Activated naive CD4-positive, alpha-beta T cell treated with anti-CD3 and anti-CD28 coated beads, Interleukin-2, amount 50 U/mL, for 72 hours (primary cell): ENCODE measurements at regions not wholly inside any gene's neighbourhood (a gene's known extent, or its start where the extent isn't known, plus 50 kb on each side); places are given as distances from the start of the nearest gene placed in this dataset.

Experiments
- ATAC-seq, 2 donors: fragments of 150-1000 bp; cut with Tn5 transposase; 2 replicates each; pipeline ENCODE4 v1.10.0; 2021; ENCODE audit warnings: mild to moderate bottlenecking in 2 of 2, moderate library complexity in 2 of 2
- DNase-seq, 2 donors: peaks; one replicate each; pipeline ENCODE4 v3.0.0; 2021 to 2022; ENCODE audit warnings: low spot score in 2 of 2
- H3K27ac Mint-ChIP-seq, 2 donors: one replicate each; pipeline ENCODE4 v1.8.0; 2022; ENCODE audit warnings: mild to moderate bottlenecking in 2 of 2, mixed read lengths in 2 of 2
- H3K36me3 Mint-ChIP-seq, 2 donors: one replicate each; pipeline ENCODE4 v1.8.0; 2022; ENCODE audit warnings: mixed read lengths in 2 of 2
- H3K9me3 Mint-ChIP-seq, 2 donors: one replicate each; pipeline ENCODE4 v1.8.0; 2022; ENCODE audit warnings: mixed read lengths in 2 of 2

DNA sequence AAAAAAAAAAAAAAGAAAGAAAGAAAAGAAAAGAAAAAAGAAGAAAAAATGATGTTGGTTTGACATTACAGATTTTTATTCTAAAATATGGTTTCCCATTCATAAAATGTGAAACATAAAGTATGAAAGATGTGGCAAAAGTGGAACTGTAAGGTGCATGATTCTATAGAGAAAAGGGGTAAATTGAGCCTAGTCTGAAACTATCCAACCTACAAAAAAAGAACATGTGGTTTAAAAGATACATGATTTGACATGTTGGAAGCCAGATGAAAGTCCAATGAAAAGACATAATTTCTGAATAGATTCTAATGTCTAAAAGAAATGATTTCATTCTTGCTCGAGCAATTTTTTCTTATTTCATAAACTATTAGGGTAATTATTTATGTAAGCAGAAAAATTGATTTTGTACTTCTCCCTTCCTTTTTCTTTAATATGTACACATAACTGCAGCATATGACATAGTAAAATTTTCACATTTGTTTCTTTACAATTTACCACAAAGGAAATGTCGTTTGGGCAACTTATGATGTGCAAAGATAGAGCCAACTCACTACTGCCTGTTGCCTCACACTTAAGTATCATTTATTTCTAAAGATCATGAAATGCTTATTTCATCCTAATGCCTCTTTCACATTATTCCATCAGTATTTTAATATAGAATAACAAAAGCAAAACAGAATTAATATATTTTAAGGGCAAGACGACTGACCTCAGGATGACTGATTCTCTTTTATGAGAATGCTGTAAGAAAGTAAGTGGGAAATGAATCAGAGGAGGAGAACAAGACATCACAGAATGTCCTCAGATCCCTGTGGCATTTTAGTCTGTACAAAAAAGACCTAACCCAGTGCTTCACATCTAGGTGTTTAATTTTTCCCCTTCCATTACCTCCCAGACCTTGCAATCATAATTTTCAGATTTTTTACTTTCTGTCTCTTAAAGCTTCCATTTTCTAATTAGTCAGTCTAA is 165.8 kb upstream of the HMCN1 start:
- peaks cover 3 to 13% of the 10 kb centered on the region in 2 donors for H3K9me3 Mint-ChIP-seq
- peak overlapping the region; percentile 86 to 97 for H3K27ac Mint-ChIP-seq
- H3K36me3 Mint-ChIP-seq: peaks cover 5 to 12% of the 10 kb centered on the region in 2 donors
- DNase-seq (no peak), ATAC-seq (peak; percentile 78 to 79)

DNA sequence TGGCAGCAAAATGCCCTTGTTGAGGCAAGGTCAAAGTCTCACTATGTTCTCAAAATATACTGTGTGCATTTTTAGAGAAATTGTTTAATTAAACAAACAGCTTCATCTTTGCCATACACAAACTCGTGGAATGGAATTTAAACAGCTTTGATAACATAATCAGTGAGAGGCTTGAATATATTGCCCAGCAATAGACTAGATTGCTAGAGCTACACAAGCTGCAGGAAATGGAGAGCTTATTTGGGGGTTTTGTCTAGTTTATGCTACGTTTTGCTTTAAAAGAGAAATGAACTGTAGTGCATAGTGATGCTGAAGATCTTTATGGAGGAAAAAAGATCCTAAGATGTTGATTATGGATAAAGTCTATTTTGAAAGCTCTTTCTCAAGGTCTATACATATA is 166.8 kb upstream of the HMCN1 start:
- Mint-ChIP-seq H3K9me3 (peaks cover 0 to 10% of the 10 kb centered on the region in 2 donors), H3K27ac (peak overlapping the region; percentile 86 to 97), H3K36me3 (peaks cover 0 to 12% of the 10 kb centered on the region in 2 donors)
- DNase-seq (no peak), ATAC-seq (no peak)

DNA sequence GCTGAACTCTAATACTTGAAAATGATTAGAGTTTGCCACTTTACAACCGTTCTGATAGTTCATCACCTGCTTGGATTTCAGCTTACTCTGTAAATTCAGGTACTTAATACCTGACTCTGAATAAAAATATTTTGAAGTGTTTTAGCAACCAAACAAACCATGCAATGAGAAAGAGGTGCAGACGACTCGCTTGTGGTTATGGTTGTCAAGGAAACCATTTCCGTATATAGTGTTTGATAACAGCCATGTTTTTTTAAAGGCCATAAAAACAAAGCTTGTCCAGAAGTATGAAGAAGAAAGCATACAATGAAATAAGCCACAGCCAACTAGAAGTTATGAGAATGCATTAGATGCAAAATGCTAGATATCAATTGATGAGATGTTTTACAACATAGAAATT is 167.2 kb upstream of the HMCN1 start:
- H3K27ac Mint-ChIP-seq: peak overlapping the region; percentile 86 to 97
- peaks cover 0 to 12% of the 10 kb centered on the region in 2 donors for H3K36me3 Mint-ChIP-seq
- DNase-seq (no peak), ATAC-seq (peak; percentile 70 to 81)
- peaks cover 0 to 10% of the 10 kb centered on the region in 2 donors for H3K9me3 Mint-ChIP-seq

DNA sequence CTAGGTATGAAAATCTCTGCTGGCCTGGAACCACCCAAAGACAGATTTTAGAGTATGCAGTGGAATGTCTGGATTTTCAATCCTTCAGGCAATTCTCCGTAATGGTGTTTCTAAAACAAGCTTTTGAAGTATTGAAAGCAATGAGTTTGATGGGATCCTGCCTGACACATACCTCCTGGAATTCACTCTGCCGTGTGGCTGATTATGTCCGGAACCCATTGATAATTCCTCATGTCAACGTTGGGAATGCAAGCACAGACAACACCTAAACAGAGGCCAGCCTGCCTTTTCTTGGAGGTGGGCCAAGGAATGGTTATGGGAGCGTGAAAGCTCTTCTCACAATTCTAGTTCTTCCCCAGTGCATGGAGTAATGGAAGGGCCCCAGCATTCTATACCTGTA is 168.9 kb upstream of the HMCN1 start:
- DNase-seq: no peak
- no peak for ATAC-seq
- Mint-ChIP-seq H3K36me3 (peaks cover 0 to 12% of the 10 kb centered on the region in 2 donors), H3K9me3 (peaks cover 0 to 10% of the 10 kb centered on the region in 2 donors), H3K27ac (no peak overlapping the region)

DNA sequence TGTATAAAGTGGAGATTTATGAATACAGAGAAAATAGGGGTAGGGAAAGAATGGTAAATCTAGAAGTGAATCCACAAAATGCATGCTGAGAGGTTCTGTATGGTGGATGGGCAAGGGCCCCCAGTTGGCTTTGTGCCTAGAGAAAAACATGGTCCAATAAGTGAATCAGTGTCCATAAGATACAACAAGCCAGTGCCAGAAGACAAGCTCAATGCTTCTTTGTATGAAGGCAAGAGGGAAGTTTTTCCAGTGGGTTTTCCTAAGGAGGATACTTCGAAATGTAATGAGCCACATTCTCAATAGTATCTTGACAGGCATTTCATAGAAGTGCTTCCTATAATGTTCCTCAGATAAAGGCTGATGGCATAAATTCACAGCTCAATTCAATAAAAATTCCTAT is 169.4 kb upstream of the HMCN1 start:
- Mint-ChIP-seq H3K36me3 (peaks cover 0 to 12% of the 10 kb centered on the region in 2 donors), H3K9me3 (peaks cover 0 to 10% of the 10 kb centered on the region in 2 donors), H3K27ac (no peak overlapping the region)
- no peak for DNase-seq
- no peak for ATAC-seq

DNA sequence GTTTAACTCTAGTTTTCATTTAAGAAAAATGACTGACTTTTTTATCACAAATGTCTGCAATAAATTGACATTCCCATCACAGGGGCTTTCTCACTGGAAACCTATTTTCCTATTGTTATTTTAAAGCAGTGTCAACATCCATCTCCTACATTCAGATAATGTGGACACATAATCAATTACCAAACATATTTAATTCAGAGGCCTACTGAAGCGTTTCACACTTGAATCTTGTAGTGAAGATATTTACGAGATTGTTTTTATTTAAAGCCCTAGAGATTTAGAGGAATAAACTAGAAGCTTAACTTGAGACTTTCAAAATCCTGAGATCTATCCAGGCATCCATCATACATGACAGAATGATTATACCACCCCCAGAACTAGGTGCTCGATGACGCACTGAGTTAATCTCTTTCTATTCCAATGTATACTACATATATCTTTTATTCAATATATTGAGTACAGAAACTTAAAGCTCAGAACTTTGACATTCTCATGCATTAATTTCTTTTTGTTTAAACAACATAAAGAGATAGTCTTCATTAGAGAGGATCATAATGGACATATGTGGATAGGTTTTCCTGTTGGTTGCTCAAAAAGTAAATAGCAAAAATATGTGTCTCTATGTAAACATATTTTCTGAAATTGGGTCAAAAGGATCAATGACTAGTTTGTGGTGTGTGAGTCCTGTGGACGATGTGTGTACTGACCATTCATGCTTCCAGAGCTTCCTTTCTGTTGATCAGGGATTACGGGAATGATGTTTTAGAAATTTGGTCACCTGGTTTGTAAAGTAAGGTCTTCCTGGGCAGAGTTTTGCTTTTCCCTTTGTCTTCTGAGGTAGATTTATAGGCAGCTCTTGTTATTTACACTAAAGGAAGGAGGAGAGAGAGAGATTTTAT is 171.5 kb upstream of the HMCN1 start:
- ATAC-seq (no peak), DNase-seq (no peak)
- peaks cover 0 to 5% of the 10 kb centered on the region in 2 donors for H3K36me3 Mint-ChIP-seq
- H3K9me3 Mint-ChIP-seq: peaks cover 0 to 10% of the 10 kb centered on the region in 2 donors
- H3K27ac Mint-ChIP-seq: no peak overlapping the region

DNA sequence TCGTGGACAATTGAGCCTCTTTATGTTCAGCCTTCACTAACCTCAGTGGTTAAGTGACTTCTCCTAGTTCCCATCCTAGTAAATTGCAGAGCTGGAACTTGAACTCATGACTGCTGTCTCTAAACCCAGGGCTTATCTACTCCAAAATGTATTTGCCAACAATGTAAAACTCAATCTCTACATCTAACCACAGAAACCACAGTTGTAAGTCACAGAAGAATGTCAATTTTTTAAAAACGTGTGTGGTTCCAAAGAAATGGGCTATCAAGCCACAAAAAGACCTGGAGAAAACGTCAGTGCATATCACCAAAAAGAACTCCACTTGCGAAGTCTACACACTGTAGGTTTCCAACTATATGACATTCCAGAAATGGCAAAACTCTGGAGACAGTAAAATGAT is 172.6 kb upstream of the HMCN1 start:
- no peak for DNase-seq
- ATAC-seq: peak in 1 of 2 donors; percentile 36
- Mint-ChIP-seq H3K27ac (peak overlapping the region; percentile 65 to 78), H3K36me3 (no peaks in the 10 kb centered on the region), H3K9me3 (peaks cover 0 to 4% of the 10 kb centered on the region in 2 donors)

DNA sequence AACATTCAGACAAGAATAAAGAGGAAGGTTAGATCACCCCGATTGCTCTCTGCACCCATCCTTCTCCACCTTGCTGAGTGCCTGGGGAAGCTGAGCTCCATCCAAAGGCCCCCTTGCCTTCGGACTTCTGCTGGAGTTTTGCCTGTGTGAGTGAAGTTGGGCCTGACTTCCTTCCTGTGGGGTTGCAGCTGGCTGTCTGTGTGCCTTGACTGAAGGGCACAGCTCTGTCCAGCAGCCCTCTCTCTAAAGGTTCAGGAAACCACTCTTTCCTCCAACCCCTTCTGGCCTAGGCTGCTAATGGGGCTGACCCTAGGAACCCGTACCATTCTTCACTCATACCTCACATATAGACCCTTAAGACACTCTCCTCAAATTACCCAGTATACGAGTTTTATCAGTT is 173.4 kb upstream of the HMCN1 start:
- Mint-ChIP-seq H3K9me3 (no peaks in the 10 kb centered on the region), H3K27ac (peak overlapping the region; percentile 45 to 65), H3K36me3 (no peaks in the 10 kb centered on the region)
- no peak for DNase-seq
- ATAC-seq: no peak

DNA sequence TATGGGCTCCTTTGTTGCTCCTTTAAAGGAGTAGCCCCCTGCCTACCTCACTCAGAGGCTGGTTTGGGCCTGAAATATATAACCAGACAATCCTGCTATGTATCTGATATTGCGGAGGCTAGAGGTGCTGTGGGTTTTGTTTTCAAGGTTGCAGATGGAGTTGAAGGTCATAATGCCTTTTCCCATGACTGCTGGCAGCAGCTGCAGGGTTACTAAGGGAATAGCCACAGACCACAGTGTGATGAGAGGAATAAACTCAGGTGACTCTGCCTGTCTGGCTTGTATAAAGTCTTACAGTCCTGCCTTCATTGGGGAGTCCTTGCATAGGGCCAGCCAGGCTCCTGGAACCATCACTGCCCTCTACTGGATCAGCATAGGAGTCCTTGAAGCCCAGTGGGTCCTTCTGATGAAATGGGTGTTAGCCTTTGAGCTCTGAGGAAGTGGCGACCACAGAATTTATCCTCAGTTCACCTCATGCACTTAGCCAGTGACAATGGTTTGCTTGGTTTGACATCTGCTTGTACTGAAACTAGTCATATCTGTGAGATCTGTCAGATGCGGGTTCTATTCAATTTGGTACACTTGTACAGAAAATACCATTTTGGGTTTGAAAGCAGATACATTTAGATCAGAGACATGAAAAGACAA is 174.4 kb upstream of the HMCN1 start:
- Mint-ChIP-seq H3K9me3 (no peaks in the 10 kb centered on the region), H3K36me3 (no peaks in the 10 kb centered on the region), H3K27ac (peak overlapping the region; percentile 60 to 65)
- ATAC-seq (peak; percentile 91 to 96), DNase-seq (peak; percentile 52 to 70)

DNA sequence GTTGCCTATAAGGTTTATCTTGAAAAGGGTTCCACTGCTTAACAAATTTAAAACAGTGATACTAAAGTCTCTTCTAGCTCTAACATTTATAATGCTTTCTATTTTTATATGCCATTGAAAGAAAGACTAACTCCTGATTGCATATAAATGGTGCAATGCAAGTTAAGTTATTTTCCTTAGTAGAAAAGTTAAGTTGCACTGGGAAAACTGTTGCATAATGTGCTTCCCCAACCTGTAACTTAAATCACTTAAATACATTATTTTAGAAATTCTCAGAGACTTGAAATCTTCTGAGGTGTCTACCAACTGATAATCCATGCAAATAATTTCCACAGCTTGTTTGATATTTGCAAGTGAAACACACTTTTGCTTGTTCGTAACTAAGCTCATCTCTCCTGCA is 175.0 kb upstream of the HMCN1 start:
- Mint-ChIP-seq H3K27ac (no peak overlapping the region), H3K9me3 (no peaks in the 10 kb centered on the region), H3K36me3 (no peaks in the 10 kb centered on the region)
- no peak for ATAC-seq
- DNase-seq: no peak

DNA sequence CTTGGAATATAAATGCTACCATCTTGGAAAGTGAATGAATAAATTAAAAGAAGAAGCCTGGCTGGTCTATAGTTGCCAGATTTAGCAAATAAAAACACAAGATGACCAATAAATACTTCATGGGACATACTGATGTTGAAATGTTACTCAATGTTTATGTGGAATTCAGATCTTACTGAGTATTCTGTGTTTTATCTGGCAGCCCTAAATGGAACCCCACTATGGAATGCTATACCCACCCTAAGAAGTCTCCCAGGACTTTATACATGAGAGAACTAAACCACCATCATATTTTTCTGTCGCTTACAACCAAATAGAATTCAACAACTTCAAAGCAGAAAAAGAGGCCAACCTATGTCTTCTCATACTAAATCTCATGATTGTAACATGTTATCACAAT is 177.6 kb upstream of the HMCN1 start:
- no peak for DNase-seq
- Mint-ChIP-seq H3K36me3 (no peaks in the 10 kb centered on the region), H3K9me3 (peaks cover 0 to 3% of the 10 kb centered on the region in 2 donors), H3K27ac (no peak overlapping the region)
- ATAC-seq: no peak

DNA sequence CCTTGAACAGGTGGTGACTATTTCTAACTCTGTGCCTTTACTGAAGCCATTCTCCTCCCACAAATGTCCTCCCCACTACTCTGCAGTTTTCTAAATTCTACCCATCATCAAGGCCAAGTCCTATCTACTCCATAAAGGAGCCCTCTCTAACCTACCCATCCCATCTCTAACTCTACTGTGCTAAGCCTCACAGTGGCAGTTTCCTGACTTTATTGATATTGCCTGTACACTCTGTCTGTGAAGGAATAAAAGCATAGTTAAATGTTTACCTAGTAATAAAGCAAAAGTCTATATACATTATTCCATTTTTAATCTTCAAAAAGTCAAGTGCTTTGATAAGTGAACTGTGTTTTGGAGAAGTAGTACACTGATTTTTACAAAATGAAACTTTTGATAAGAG is 178.4 kb upstream of the HMCN1 start:
- no peak for ATAC-seq
- Mint-ChIP-seq H3K9me3 (peaks cover 0 to 3% of the 10 kb centered on the region in 2 donors), H3K27ac (no peak overlapping the region), H3K36me3 (no peaks in the 10 kb centered on the region)
- no peak for DNase-seq

DNA sequence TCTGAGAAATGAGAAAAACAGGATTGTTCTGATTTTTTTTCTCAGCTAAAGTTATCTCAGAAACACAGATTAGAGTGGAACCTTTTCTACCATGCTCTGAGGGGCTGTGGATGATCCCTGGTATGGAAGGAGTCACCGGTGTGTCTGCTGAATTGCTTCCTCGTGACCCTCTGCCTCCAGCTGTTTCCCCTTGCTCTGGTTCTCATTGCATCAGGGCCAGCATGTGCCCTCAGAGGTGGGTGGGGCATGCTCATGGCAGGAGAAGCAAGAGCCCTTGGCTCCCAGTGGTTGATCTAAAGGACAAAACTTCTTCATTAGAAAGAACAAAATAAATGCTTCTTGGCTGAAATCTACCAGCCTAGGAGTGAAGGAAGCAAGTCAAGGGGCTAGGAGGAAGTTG is 183.2 kb upstream of the HMCN1 start:
- Mint-ChIP-seq H3K36me3 (no peaks in the 10 kb centered on the region), H3K27ac (no peak overlapping the region), H3K9me3 (peaks cover 3 to 7% of the 10 kb centered on the region in 2 donors)
- ATAC-seq: no peak
- DNase-seq: no peak

DNA sequence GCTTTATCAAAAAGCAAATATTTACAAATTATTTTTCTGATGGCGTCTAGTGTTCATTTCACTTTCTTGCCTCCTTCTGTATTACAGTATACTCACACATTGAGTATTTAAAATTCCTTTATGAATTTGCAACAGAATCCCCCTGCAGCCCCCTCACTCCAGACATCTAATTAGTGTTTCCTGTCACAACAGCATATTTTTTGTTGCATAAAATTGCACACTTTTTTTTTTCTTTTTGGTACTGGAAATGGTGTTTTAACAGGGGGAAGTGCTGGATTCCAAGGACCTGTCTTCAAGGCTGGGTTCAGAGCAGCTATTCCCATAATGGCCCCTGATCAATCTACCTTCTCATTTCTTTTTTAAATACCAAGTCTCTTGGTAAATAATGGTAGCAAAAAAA is 184.3 kb upstream of the HMCN1 start:
- Mint-ChIP-seq H3K27ac (no peak overlapping the region), H3K36me3 (no peaks in the 10 kb centered on the region), H3K9me3 (peaks cover 3 to 9% of the 10 kb centered on the region in 2 donors)
- no peak for DNase-seq
- ATAC-seq: no peak

DNA sequence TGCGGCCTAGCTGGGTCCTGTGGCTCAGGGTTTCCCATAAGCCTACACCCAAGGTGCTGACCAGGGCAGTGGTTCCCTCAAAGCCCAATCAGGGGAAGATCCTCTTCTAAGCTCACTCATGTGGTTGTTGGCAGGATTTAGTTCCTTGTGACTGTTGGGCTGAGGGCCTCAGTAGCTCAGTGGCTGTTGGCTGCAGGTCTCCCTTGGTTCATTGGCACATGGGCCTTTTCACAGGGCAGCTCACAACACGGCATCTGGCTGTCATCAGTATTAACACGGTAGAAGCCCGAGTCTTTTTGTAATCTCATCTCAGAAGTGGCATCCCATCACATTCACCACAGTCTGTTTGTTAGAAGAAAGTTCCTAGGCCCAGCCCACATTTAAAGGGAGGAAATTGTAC is 188.2 kb upstream of the HMCN1 start:
- no peak for DNase-seq
- no peak for ATAC-seq
- peak overlapping the region in 1 of 2 donors; percentile 25 for H3K27ac Mint-ChIP-seq
- no peaks in the 10 kb centered on the region for H3K36me3 Mint-ChIP-seq
- H3K9me3 Mint-ChIP-seq: peaks cover 1 to 9% of the 10 kb centered on the region in 2 donors

DNA sequence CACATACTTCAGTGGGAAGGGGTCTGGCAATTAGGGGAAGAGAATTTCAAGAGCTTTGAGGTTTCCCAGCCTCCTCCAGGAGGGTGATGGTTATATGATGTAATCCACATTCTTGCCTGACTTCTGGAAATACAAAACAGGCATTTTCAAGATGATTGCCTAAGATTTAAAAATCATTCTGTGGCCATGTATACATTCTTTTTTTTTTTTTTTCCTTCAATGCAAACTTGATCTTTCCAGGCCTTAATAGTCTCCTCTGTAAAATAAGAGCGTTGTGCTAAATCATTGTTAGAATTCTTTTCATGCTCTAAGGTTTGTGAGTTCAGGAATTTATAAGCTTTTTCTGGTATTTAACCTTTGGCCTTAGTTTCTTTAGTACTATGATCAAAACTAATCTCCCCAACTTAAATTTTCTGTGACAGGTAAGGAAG is 192.3 kb upstream of the HMCN1 start:
- ATAC-seq: no peak
- H3K9me3 Mint-ChIP-seq: peaks cover 14 to 18% of the 10 kb centered on the region in 2 donors

More for the DNA sequence above, 192.3 kb upstream of the HMCN1 start:
- peaks cover 0 to 8% of the 10 kb centered on the region in 2 donors for H3K36me3 Mint-ChIP-seq
- no peak overlapping the region for H3K27ac Mint-ChIP-seq
- DNase-seq: no peak
